Amniotic epithelial cell (primary cell): ENCODE measurements at regions not wholly inside any gene's neighbourhood (a gene's known extent, or its start where the extent isn't known, plus 50 kb on each side); places are given as distances from the start of the nearest gene placed in this dataset.

ENCODE experiments used
- DNase-seq: peaks from one replicate; pipeline ENCODE4 v3.0.0-alpha.2; 2010; ENCODE audit warnings: low read depth

DNA sequence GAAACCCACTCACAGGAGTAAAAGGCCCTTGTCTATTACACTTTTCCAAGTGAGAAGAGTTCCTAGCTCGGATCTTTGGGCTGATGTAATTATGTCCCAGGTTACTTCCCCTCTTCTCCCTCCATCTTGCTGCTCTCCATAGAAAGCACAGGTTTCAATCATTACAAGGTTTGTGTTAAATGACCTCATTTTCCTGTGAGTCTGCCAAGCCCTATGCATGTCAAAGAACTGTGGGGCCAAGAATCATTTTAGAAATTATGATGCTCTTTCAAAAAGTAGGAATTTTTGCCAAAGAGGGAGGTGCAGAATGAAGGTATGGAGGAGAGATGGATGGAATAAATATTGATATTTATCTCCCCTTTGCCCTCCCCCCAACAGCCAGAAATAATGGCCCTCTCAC is 129.3 kb upstream of the TPM1 start:
- no peak for DNase-seq

DNA sequence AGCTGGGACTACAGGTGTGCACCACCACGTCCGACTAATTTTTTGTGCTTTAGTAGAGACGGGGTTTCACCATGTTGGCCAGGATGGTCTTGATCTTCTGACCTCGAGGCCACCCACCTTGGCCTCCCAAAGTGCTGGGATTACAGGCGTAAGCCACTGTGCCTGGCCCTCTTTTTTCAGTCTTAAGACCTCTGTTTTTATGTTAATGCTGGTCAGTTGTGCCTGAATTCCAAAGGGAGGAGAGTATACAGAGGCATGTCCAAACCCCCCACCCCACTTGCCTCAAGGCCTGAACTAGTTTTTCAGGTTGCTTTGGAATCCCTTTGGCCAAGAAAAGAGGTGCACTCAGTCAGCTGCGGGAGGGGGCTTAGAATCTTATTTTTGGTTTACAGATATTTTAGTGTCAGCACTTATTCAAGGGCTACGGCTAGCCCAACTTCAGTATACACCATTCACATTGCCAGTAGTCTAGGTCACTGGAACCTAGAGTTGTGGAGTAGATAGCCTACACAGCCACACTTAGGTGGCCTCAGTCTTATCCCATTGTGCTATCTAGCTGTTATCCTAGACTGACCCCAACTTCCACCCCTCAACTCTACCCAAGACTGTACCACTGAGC is 128.0 kb upstream of the TPM1 start:
- no peak for DNase-seq

DNA sequence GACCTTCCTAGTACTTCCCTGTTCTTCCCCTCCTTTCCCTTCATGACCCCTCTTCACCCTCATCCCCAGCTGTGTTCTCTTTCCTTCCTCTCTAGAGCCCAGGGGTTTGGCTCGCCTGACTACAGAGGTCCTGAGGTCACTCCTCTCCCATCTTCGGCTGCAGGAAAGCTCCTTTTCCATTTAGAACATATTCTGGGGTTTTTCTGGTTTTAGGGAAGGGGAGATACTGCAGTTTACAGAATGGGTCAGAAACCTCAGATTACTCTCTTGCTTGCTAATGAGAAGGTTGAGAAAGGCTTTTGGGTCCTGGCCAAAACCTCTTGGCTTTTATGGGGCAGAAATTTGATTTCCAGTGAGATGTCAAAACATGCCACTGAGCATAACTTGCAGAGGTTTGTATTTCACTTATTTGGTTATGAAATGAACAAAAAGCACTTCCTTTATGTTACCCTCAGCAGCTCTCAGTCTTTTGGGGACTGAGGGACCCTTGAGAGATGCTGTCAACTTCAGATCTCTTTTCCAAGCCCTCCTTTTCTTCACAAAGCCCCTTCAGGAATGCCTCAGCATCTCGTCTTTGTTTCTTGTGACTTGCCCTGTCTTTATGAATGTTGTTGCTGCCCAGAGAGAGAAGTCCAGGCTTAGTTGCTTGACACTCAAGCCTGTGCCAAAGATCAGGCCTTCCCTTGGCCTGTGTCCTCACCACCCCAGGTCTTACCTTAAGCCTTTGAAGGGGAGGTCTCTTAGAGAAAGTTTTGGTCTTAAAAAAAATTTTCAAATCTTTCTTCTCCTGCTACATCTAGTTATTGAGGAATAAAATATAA is 121.7 kb upstream of the TPM1 start:
- DNase-seq, result peak; percentile 86

DNA sequence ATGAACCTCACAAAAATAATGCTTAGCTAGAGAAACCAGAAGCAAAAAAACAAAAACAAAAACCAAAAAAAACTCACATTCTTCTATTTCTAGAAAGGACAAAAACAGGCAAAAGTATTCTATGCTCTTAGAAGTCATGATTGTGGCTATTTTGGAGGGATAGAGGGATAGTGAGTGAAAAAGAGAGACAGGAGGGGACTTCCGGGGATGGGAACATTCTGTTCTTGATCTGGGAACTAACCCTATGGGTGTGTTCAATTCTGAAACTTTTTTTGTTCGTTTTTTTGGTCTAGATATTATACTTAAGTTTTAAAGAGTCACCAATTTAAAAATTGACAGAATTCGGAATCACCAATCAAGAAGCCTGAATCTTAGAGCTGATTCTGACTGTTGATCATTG is 120.0 kb upstream of the TPM1 start:
- DNase-seq, result no peak

DNA sequence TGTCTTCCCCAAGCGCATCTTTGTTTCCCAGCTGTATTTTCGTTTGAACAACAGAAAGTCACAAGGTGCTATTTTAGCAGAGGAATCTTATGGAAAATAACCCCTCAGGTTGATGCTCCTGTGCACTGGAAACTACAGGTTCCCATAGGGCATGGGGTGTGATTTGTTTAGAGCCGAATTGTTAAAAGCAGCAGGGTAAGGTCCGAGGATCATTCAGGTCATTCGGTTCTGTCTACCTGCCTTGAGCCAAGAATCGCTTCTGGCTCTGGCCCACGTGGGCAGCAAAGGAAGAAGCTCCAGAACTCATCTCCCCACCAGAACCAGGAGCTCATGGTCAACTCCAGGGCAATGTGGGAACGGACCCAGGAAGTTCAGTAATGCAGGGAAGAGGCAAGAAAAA is 116.7 kb upstream of the TPM1 start:
- no peak for DNase-seq

DNA sequence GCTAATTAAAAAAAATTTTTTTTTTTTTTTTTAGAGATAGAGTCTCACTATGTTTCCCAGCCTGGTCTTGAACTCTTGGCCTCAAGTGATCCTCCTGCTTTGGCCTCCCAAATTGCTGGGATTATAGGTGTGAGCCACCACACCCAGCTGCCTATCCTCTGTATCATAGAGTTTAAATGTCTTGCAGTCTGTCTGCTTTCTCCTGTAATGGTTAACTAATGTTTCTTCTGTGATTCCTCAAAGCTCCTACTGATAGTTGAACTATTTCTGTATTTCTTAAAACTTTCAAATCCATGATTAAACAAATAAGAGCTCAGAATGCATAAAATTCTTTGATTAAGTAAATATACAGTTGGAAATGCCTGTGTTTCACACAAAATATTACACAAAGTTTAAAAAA is 115.4 kb upstream of the TPM1 start:
- no peak for DNase-seq

DNA sequence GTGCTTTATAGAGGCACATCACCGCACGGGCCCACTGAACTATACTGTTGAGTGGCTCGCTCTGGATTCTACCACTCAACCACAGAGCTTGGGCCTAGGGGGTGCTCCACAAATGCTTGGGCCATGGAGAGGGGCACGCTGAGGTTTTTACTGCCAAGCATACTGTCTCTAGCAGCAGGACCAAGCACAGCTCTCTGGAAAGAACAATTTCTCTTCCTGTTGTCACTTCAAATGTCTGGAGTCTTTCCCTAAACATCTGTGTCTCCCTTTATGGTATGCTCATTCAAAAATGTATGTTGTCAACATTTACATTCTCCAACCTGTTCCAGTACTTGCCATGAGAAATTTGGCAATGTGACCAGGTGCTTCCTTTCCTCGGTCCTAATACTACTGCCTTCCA is 114.7 kb upstream of the TPM1 start:
- no peak for DNase-seq

DNA sequence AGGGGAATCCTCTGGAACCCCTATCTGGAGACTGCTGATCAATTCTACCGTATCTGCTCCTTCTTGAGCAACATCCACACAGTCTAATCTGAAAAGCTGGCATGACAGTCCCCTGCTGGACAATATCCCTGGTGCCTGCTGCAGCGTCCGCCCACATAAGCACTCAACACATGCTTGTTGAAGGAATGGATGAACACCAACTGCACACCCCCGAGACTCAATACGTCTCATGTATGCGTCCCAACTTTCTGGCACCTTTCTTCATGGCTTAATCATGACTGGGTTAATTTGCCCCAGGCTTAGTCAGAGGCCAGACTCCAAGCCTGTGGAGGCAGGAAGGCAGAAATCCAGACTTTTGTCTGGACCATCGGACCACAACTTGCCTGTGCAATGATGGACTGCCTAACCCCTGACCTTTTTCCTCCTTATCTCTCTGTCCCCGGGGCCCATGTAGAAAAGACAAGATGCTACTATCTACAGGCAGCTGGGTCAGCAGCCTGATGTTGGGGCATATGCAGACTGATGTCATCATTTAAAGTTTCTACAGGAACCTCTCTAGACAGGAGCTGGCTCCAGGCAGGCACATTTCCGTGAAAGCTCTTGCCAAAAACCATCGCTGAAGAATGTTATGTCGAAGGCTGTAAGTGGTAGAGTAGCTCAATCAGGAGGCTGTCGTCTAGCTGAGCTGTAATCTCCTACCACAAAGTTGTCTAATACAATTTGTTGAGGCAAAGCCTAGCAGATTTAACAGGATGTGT is 114.1 kb upstream of the TPM1 start:
- DNase-seq, result peak; percentile 95

DNA sequence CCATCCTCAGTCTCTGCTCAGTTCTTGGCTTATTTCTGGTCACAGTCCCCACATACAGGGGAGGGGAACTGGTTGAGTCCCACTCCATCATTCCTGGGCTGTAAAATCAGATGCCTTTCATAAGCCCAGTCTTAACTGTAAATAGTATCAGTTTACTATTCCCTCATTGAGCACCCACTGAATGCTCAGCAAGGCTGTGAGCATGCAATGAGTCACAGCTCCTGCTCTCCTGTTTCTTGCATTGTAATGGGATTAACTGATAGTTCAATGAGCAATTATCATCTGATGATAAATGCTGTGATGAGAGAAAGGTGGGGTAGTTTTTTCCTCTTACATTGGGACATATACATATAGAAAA is 113.6 kb upstream of the TPM1 start:
- no peak for DNase-seq

DNA sequence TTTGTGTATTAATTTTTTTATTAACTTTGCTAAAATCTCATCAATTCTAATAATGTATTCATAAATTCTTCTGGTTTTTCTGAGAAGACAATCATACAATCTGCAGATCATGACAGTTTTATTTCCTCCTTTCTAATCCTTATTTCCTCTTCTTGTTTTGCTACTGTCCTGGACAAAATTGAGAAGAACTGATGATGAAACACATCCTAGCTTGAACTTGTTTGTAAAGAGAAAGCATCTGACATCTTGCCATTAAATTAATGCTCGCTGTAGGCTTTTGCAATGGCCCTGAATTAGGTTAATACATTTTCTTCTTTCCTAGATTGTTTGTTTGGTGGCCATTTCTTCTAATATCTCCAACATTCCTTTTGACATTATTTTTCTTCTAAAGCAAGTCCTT is 110.9 kb upstream of the TPM1 start:
- DNase-seq, result no peak

DNA sequence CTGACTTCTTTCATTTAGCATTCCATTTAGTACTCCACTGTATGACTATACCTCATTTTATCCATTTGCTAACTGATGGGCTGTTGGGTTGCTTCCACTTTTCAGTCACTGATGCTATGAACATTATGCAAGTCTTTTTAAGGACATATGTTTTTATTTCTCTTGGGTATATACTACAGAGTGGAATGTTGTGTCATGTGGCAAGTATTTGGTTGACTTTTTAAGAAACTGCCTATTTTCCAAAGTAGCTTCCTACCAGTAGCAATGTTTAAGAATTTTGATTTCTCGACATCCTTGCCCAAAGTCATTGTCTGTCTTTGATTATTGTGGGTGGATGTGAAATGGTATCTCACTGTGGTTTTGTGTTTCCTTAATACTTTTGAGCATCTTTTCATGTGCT is 110.1 kb upstream of the TPM1 start:
- peak; percentile 68 for DNase-seq

DNA sequence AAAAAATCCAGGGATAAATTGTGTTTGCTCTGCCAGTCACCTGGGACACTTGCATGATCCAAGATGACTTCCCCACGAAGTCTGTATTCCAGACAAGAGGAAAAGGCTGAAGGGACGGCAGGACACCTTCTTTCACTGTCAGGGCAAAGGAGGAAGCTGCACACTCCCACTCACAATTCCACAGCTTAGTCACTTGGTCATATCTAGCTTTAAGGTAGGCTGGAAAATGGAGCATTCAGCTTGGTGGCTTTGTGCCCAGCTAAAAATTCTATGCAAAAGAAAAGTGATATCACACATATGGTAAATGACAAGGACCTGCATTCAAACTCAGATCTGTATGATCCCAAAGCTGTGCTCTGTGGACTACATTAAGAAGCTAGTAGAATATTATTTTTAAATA is 109.2 kb upstream of the TPM1 start:
- no peak for DNase-seq

DNA sequence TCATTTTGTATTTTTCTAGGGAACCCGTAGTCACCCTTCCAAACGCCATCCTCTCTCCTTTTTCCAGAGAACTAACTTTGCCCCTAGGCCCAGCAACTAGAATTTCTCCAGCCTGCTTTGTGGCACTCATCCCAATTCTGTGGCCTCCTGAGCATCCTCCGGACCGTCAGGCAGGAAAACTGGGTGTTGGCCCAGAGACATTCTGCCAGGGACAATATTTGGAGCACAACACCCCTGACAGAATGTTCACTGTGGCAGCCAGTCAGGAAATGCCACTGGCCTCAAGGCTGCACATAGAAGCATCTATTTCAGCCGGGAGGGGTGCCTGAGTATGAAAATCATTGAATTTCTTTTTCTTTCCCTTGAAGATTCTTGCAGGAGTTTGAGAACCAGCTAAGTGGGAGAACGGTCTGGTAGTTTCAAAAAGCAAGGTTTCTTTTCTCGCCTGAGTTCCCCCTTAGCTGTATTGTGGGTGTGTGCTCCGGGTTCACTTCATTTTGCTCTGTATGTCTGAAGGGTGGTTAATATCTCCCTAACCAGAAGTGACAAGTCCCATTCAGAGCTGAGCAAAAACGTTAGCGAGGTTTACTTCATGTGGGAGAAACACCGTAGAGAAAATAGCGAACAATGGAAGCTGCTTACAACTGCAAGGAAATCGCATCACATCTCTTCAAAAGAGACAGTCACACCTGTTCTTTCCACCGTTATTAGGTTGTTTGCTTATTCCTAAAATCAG is 108.1 kb upstream of the TPM1 start:
- DNase-seq, result no peak

DNA sequence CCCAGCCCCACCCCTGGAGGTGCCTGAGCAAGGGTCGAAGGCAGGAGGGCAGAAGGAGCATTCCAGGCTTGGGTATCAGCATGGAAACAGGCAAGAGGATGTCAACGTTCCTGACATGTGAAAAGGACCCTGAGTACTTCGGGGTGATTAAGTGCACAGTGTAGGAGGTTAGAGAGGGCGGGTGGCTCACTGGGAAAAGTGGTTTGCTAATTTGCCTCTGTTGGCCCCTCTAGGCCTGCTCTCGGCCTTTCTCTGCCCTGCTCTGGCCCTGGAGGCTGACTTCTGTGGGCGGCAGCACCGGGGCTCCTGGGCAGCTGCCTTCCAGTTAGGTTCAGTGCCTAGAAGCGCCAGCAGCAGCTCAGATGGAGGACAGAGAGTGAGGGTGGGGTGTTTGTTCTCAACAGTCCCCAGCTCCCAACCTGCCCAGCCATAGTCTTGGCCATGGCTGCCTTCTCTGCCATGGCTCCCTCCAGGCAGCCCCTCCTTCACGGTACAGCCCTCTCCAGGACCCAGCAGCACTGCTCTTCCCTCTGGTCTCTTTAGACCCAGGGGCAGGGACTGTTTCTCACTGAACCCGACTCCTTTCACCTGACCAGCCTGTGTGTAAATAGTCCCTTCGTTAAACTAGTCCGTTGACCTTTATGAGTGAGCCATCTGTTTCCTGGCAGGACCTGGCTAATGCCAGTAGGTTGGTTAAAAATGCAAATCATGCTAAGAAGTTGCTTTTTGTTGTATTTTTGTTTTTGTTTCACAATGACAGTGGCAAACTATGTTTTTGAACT is 107.1 kb upstream of the TPM1 start:
- no peak for DNase-seq

DNA sequence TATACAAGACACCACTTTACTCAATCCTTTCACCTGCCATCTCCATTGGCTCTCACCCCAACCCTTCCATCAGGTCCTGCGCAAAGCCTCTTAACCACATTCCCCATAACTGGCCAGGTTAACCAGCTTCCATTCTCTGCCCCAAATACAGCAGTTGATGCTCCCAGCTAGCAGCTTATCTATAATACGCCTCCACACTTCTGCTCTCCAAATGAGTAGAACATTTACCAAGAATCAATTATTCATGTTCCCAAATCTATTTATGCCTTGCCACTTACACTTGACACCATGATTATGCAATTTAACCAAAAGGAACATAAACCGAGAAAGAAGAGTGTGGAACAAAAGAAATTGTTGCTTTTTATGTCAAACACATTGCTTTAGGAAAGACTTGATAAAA is 103.7 kb upstream of the TPM1 start:
- no peak for DNase-seq

DNA sequence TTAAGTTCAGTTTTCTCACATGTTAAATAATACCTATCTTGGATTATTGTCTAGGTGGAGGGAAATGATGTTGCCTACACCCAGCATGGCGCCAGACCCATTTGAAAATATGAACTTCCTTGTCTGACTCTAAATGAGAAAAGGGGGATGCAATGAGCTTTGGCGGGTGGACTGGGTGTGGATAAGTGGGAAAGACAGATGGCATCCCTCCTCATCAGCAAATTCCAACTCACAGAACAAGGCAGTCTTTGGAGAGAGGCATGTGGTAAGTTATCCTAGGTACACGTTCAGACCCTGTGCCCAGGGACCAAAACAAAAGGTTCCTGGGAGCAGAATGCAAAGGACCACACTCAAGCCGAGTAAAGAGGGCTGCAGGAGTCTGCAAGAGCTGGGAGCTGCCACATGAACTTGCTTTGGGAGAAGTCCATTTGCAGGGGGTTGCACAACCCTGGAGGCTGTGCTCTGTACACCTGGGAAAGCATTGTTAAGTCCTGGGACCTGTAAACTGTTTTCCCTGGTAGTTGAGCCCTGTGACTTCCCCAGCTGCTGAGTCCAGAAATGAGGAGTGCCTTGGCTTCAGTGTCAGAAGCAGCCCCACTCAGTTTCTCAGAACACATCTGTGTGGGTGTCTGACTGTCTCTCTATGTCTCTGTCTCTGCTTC is 102.3 kb upstream of the TPM1 start:
- DNase-seq, result no peak

DNA sequence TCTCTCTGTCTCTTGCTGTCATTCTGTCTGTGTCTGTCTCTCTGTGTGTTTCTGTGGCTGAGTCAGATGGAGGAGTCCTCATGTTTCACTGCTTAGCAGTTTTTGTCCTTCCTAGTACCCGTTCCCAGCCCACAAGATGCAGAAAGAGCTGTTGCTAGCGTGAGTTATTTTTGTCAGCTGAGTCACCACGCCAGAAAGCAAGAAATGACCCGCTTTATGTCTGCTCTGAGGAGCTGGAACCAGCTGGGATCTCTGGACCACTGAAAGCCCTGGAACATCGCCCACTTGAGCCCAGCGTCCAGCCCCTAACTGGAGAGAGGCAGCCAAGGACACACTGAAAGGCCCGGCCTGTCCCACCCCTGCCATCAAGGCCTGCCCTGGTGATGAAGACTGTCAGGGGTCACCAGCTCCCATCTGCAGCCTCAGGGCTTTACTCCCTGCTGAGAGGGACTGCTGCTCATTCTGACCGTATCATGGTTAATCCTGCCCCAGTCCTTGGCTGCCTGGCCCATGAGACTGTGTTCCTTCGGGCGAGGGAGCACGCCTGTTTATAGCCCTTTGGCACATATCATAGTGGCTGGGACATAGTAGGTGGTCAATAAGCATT is 101.7 kb upstream of the TPM1 start:
- peak; percentile 86 for DNase-seq

DNA sequence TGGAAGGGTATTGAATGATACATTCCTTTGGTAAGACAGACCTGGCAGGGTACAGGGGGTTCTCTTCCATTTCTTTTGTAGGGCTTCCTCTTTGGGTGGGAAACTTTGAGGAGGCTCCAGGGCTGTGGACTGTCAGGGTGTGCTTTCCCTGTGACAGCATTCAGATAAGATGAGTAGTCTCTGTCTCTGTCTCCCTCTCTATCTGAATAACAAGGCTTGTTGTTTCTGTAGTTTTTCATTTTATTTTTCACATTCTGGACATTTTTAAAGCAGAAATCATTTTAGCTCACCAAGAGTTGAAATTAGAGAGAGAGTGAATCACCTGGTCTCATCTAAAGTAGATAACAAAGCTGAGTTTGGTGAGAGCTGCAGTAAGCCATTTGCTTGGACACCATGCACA is 100.8 kb upstream of the TPM1 start:
- peak; percentile 64 for DNase-seq

DNA sequence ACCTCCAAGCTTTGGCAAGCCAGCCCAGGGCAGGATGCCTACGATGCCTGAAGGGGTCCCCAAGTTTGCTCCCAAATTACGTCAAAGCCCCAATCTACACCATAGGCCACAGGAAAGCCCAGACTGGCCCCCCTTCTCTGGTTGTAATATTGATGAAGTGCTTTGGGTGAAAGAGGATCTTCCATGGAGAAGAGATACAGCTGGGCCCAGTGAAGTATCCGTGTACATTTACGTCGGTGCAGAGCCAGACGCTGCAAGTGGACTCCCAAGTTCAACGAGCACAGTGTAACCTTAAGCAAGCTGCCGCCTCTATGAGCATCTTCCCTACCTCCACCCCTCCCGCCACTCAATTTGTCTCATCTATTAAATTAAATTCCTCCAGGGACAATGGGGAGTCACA is 100.1 kb upstream of the TPM1 start:
- no peak for DNase-seq

DNA sequence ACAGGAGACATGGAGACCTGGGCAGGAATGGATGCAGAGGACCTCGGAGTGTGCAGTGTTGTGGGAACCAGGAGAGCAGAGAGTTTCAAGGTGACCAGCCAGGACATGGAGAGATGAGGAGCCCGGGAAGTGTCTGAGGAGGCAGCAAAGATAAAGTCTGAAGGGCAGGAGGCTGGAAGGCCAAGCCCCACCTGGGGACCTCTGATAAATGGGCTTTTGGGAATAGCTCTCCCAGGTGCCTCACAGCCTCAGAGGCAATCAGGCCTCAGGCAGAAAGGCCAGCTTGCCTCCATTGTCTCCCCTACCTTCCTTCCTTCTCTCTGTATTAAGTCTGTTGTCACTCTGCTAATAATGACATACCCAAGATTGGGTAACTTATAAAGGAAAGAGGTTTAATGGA is 97.5 kb upstream of the TPM1 start:
- no peak for DNase-seq

DNA sequence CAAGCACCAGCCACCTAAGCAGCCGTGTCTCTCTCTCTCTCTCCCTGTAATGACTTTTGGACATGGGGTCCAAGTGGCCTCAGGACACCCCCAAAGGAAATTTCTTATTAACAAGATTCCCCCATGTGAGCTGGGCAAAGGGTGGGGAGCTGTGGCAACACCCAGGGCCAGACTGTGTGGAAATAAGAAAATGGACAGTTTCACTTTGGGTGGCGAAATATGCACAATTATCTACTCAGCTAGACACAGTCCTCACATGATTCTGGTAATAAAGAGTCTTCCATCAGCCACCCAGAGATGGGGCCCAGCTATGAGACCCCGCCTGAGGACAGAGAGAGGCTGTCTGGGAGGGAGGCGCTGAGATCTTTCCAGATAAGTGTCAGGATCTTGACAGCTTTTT is 96.8 kb upstream of the TPM1 start:
- DNase-seq, result peak; percentile 17
